Prostate gland (tissue), 2 donors: ENCODE measurements at regions not wholly inside any gene's neighbourhood (a gene's known extent, or its start where the extent isn't known, plus 50 kb on each side); places are given as distances from the start of the nearest gene placed in this dataset.

ENCODE experiments used
- POLR2AphosphoS5 ChIP-seq: sonication (generic); formaldehyde crosslinking; IDR thresholded peaks from one replicate; pipeline ENCODE4 v1.6.1; 2017; ENCODE audit warnings: antibody characterized with exemption
- TF ChIP-seq, protein P1 (sequence below), 4 experiments: fragments of 200-600 bp in 2 of 4; fragments of 450-650 bp in 2 of 4; sonication (generic) in 2 of 4; IDR thresholded peaks; 1 replicate in 3 of 4; 2 replicates in 1 of 4; pipeline ENCODE4 v1.5.1; 2016 to 2019; ENCODE audit warnings: antibody characterized with exemption in 4 of 4, mild to moderate bottlenecking in 2 of 4, moderate library complexity in 2 of 4

- TF ChIP-seq, protein P1, sequence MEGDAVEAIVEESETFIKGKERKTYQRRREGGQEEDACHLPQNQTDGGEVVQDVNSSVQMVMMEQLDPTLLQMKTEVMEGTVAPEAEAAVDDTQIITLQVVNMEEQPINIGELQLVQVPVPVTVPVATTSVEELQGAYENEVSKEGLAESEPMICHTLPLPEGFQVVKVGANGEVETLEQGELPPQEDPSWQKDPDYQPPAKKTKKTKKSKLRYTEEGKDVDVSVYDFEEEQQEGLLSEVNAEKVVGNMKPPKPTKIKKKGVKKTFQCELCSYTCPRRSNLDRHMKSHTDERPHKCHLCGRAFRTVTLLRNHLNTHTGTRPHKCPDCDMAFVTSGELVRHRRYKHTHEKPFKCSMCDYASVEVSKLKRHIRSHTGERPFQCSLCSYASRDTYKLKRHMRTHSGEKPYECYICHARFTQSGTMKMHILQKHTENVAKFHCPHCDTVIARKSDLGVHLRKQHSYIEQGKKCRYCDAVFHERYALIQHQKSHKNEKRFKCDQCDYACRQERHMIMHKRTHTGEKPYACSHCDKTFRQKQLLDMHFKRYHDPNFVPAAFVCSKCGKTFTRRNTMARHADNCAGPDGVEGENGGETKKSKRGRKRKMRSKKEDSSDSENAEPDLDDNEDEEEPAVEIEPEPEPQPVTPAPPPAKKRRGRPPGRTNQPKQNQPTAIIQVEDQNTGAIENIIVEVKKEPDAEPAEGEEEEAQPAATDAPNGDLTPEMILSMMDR (IDR thresholded peaks at IDR 0.05): no peak
- TF ChIP-seq POLR2AphosphoS5: no peak
These were observed 648.7 kb upstream of the CCDC54 start for GRCh38 chr3:106728315-106729098.
